Testis (tissue), 2 donors: ENCODE measurements at regions not wholly inside any gene's neighbourhood (a gene's known extent, or its start where the extent isn't known, plus 50 kb on each side); places are given as distances from the start of the nearest gene placed in this dataset.

Experiments used
- CTCF ChIP-seq, 3 experiments: fragments of 450-650 bp in 2 of 3; fragments of 200-600 bp in 1 of 3; sonication (generic) in 1 of 3; IDR thresholded peaks; one replicate each; pipeline ENCODE4 v1.5.1; 2016 to 2019; ENCODE audit warnings: antibody characterized with exemption in 3 of 3, mild to moderate bottlenecking in 2 of 3, moderate library complexity in 1 of 3
- POLR2A ChIP-seq: fragments of 450-650 bp; IDR thresholded peaks from one replicate; pipeline ENCODE4 v1.6.1; 2017; ENCODE audit warnings: antibody characterized with exemption, mild to moderate bottlenecking, moderate library complexity

GRCh38 chr14:87255058-87255457, 737.9 kb downstream of the GALC start:
- TF ChIP-seq CTCF (IDR thresholded peaks at IDR 0.05): no peak
- no peak for TF ChIP-seq POLR2A
